Smooth muscle cell (in vitro differentiated cells): ENCODE measurements at regions not wholly inside any gene's neighbourhood (a gene's known extent, or its start where the extent isn't known, plus 50 kb on each side); places are given as distances from the start of the nearest gene placed in this dataset.

Experiments
- DNase-seq: peaks from one replicate; lab custom pipeline; 2025; ENCODE audit not compliant: unreplicated experiment; lab: John Stamatoyannopoulos, UW
- H2AFZ ChIP-seq: fragments of 200-600 bp; sonication (generic); 2 replicates; pipeline ENCODE4 v1.6.0; 2016; ENCODE audit warnings: antibody characterized with exemption, low read depth, mild to moderate bottlenecking
- H3F3A ChIP-seq: fragments of 200-600 bp; sonication (generic); 2 replicates; pipeline ENCODE4 v1.6.0; 2017; ENCODE audit warnings: antibody characterized with exemption, low read depth
- H3K27ac ChIP-seq: fragments of 200-600 bp; sonication (generic); 2 replicates; pipeline ENCODE4 v1.5.1; 2016; ENCODE audit warnings: low read depth, mild to moderate bottlenecking
- H3K27me3 ChIP-seq: fragments of 200-600 bp; sonication (generic); 2 replicates; pipeline ENCODE4 v1.6.1; 2016; ENCODE audit warnings: low read depth, mild to moderate bottlenecking
- H3K36me3 ChIP-seq: fragments of 200-600 bp; sonication (generic); 2 replicates; pipeline ENCODE4 v1.5.1; 2016; ENCODE audit warnings: low read depth
- H3K4me1 ChIP-seq: fragments of 200-600 bp; sonication (generic); 2 replicates; pipeline ENCODE4 v1.5.1; 2016; ENCODE audit warnings: low read depth
- H3K4me2 ChIP-seq: fragments of 200-600 bp; sonication (generic); 2 replicates; pipeline ENCODE4 v1.6.0; 2016; ENCODE audit warnings: mild to moderate bottlenecking
- H3K4me3 ChIP-seq: fragments of 200-600 bp; sonication (generic); 2 replicates; pipeline ENCODE4 v1.5.1; 2016; ENCODE audit warnings: mild to moderate bottlenecking
- H3K79me2 ChIP-seq: fragments of 200-600 bp; sonication (generic); 2 replicates; pipeline ENCODE4 v1.6.0; 2016; ENCODE audit warnings: low read depth, mild to moderate bottlenecking
- H3K9ac ChIP-seq: fragments of 200-600 bp; sonication (generic); 2 replicates; pipeline ENCODE4 v1.6.0; 2016; ENCODE audit warnings: low read depth
- H3K9me3 ChIP-seq: fragments of 200-600 bp; sonication (generic); replicated peaks from 2 replicates; pipeline ENCODE4 v1.5.1; 2016; ENCODE audit warnings: low read depth
- H4K20me1 ChIP-seq: fragments of 200-600 bp; sonication (generic); 2 replicates; pipeline ENCODE4 v1.6.0; 2016; ENCODE audit warnings: low read depth
- TF ChIP-seq, protein P1 (sequence below): fragments of 200-600 bp; sonication (generic); IDR thresholded peaks from 2 replicates; pipeline ENCODE4 v1.5.1; 2017; ENCODE audit warnings: borderline replicate concordance, mild to moderate bottlenecking, antibody characterized with exemption; ENCODE audit not compliant: insufficient read depth, poor library complexity, severe bottlenecking

DNA sequence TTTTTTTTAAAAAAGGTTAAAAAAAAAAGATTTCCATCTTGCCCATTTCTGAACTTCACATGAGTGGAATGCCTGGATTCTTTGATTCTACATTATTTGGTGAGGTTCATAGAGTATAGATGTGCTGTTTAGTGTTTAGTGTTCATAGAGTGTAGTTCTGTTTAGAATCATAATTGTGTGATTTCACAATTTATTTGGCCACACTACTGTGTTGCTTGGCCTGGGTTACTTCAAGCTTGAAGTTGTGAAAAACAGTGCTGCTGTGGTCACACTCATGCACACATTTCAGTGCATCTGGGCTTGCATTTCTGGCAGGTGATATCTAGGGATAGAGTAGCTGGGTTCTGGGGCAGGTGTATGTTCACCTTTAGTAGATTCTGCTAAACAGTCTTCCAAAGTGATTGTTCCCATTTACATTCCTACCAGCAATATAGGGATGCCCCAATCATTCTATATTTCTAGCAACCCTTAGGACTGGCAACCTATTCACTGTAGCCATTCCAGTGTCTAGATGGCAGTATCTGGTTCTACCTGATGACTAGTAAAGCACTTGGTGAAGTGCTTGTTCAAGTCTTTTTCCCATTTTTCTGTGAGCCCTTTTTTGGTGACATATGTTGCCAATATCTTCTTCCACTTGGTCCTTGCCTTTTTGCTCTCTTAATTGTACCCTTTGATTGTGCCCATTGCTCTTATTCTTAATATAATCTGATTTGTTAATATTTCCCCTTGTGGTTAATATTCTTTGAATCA is 50.6 kb upstream of the RBFOX3 start:
- TF ChIP-seq, protein P1, sequence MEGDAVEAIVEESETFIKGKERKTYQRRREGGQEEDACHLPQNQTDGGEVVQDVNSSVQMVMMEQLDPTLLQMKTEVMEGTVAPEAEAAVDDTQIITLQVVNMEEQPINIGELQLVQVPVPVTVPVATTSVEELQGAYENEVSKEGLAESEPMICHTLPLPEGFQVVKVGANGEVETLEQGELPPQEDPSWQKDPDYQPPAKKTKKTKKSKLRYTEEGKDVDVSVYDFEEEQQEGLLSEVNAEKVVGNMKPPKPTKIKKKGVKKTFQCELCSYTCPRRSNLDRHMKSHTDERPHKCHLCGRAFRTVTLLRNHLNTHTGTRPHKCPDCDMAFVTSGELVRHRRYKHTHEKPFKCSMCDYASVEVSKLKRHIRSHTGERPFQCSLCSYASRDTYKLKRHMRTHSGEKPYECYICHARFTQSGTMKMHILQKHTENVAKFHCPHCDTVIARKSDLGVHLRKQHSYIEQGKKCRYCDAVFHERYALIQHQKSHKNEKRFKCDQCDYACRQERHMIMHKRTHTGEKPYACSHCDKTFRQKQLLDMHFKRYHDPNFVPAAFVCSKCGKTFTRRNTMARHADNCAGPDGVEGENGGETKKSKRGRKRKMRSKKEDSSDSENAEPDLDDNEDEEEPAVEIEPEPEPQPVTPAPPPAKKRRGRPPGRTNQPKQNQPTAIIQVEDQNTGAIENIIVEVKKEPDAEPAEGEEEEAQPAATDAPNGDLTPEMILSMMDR: no peak
- H3F3A ChIP-seq: no peaks in the 10 kb centered on the region

More for the DNA sequence above, 50.6 kb upstream of the RBFOX3 start:
- no peaks in the 10 kb centered on the region for H3K4me1 ChIP-seq
- no peak overlapping the region for H3K4me2 ChIP-seq
- H2AFZ ChIP-seq: no peak overlapping the region
- H3K9ac ChIP-seq: no peak overlapping the region
- H3K36me3 ChIP-seq: no peaks in the 10 kb centered on the region
- H3K4me3 ChIP-seq: no peak overlapping the region
- H3K27me3 ChIP-seq: no peaks in the 10 kb centered on the region
- no peaks in the 10 kb centered on the region for H3K79me2 ChIP-seq
- DNase-seq: no peak
- no peaks in the 10 kb centered on the region for H4K20me1 ChIP-seq
- no peaks in the 10 kb centered on the region for H3K9me3 ChIP-seq
- H3K27ac ChIP-seq: no peak overlapping the region
